Transverse colon (tissue), 4 donors: ENCODE measurements at regions not wholly inside any gene's neighbourhood (a gene's known extent, or its start where the extent isn't known, plus 50 kb on each side); places are given as distances from the start of the nearest gene placed in this dataset.

ENCODE experiments used
- DNase-seq: peaks from one replicate; pipeline ENCODE4 v3.0.0-alpha.2; 2019
- H3K27ac ChIP-seq, 4 donors: fragments of 200-600 bp; sonication (generic); 2 replicates each; pipeline ENCODE4 v1.5.1; 2016 to 2018; ENCODE audit warnings: inconsistent platforms in 4 of 4
- H3K27me3 ChIP-seq: fragments of 200-600 bp; sonication (generic); 2 replicates; pipeline ENCODE4 v1.5.1; 2017; ENCODE audit warnings: inconsistent platforms
- H3K36me3 ChIP-seq, 4 donors: fragments of 200-600 bp; sonication (generic); 2 replicates each; pipeline ENCODE4 v1.5.1; 2017 to 2019; ENCODE audit warnings: inconsistent platforms in 4 of 4
- H3K4me1 ChIP-seq, 4 donors: fragments of 200-600 bp; sonication (generic); 2 replicates each; pipeline ENCODE4 v1.5.1; 2017 to 2020; ENCODE audit warnings: inconsistent platforms in 4 of 4
- H3K4me3 ChIP-seq, 4 donors: fragments of 200-600 bp; sonication (generic); 1 replicate in 1 of 4; 2 replicates in 3 of 4; pipeline versions ENCODE4 v1.5.1 to v1.6.1; 2017 to 2019; ENCODE audit warnings: inconsistent platforms in 4 of 4
- H3K9me3 ChIP-seq, 2 donors: fragments of 200-600 bp; sonication (generic); 2 replicates each; pipeline ENCODE4 v1.5.1; 2017 to 2019; ENCODE audit warnings: inconsistent platforms in 2 of 2
- EP300 ChIP-seq: sonication (generic); formaldehyde crosslinking; IDR thresholded peaks from one replicate; pipeline ENCODE4 v1.6.1; 2017; ENCODE audit warnings: antibody characterized with exemption, low read depth
- POLR2A ChIP-seq: fragments of 450-650 bp; IDR thresholded peaks from one replicate; pipeline ENCODE4 v1.6.1; 2016; ENCODE audit warnings: antibody characterized with exemption, mild to moderate bottlenecking, moderate library complexity
- POLR2AphosphoS5 ChIP-seq, 3 donors: sonication (generic); formaldehyde crosslinking; IDR thresholded peaks; one replicate each; pipeline ENCODE4 v1.6.1; 2016; ENCODE audit warnings: antibody characterized with exemption in 3 of 3
- WGBS, 2 donors: methylation state at CpG; one replicate each; pipeline ENCODE4 v1.1.5; 2018; ENCODE audit warnings: low coverage in 1 of 2; 5-methylcytosine and 5-hydroxymethylcytosine counted together
- in situ Hi-C, 4 donors: fragments of 200-750 bp; cut with MboI; loops; one replicate each; pipeline versions ENCODE4 v1.15.0 to v1.15.1; 2017; ENCODE audit warnings: low sequenced_read_pairs in 3 of 4, low pct_ligation_motif_present in 1 of 4, low pct_unique_long_range_greater_than_20kb in 1 of 4
- intact Hi-C: fragments of 100-400 bp; cut with DNase I; formaldehyde crosslinking; loops from one replicate; pipeline ENCODE4 v1.15.1; 2023; ENCODE audit warnings: low total_unique reads
- TF ChIP-seq, protein P1 (sequence below), 5 experiments: fragments of 200-600 bp in 3 of 5; fragments of 450-650 bp in 2 of 5; sonication (generic) in 3 of 5; IDR thresholded peaks; 1 replicate in 2 of 5; 2 replicates in 3 of 5; pipeline ENCODE4 v1.5.1; 2016 to 2017; ENCODE audit warnings: antibody characterized with exemption in 5 of 5, inconsistent platforms in 3 of 5, mild to moderate bottlenecking in 2 of 5, moderate library complexity in 1 of 5

- Histone ChIP-seq H3K4me3 (no peak overlapping the region), H3K27me3 (no peaks in the 10 kb centered on the region), H3K4me1 (peaks cover 0 to 4% (median 0%) of the 10 kb centered on the region in 4 donors), H3K27ac (no peak overlapping the region), H3K36me3 (no peaks in the 10 kb centered on the region), H3K9me3 (no peaks in the 10 kb centered on the region)
- TF ChIP-seq, protein P1, sequence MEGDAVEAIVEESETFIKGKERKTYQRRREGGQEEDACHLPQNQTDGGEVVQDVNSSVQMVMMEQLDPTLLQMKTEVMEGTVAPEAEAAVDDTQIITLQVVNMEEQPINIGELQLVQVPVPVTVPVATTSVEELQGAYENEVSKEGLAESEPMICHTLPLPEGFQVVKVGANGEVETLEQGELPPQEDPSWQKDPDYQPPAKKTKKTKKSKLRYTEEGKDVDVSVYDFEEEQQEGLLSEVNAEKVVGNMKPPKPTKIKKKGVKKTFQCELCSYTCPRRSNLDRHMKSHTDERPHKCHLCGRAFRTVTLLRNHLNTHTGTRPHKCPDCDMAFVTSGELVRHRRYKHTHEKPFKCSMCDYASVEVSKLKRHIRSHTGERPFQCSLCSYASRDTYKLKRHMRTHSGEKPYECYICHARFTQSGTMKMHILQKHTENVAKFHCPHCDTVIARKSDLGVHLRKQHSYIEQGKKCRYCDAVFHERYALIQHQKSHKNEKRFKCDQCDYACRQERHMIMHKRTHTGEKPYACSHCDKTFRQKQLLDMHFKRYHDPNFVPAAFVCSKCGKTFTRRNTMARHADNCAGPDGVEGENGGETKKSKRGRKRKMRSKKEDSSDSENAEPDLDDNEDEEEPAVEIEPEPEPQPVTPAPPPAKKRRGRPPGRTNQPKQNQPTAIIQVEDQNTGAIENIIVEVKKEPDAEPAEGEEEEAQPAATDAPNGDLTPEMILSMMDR (IDR thresholded peaks at IDR 0.05) = no peak
- TF ChIP-seq EP300 (no peak), POLR2AphosphoS5 (IDR thresholded peaks at IDR 0.05) (no peak), POLR2A (no peak)
- intact Hi-C loops (no loop called here), in situ Hi-C loops (no loop called here)
- no peak for DNase-seq
- 52% methylated on average over 1 of the region's 1 CpG; no CpG with 5 or more reads in 1 of the 2 donors for WGBS, 2 donors
These were observed 979.6 kb downstream of the DTWD2 start for GRCh38 chr5:118008779-118009178.

DNA sequence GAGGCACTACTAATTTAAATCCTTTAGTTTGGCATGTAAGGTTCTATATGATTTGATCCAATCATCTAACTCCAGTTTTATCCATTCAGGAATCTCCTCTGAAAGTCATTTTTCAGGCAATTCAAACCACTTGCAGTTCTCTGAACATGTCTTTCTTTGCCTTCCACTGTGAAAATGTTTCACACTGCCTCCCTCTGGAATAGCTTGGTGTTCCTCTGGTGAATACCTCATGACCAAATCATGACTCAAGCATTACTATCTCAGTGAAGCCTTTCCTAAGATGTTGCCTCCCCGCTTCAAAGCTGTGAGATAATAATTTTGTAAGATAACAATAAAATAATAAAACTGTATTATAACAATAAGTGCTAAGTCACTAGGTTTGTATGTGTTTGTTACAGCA lies 981.1 kb downstream of the DTWD2 start:
- peaks cover 0 to 4% (median 0%) of the 10 kb centered on the region in 4 donors for H3K4me1 ChIP-seq
- H3K27ac ChIP-seq = no peak overlapping the region
- DNase-seq = no peak
- no peaks in the 10 kb centered on the region for H3K27me3 ChIP-seq
- H3K4me3 ChIP-seq = no peak overlapping the region
- WGBS, 2 donors = 76% methylated on average over 1 of the region's 1 CpG; no CpG with 5 or more reads in 1 of the 2 donors
- no peaks in the 10 kb centered on the region for H3K9me3 ChIP-seq
- in situ Hi-C loops (no loop called here), intact Hi-C loops (no loop called here)
- H3K36me3 ChIP-seq = no peaks in the 10 kb centered on the region
- TF ChIP-seq, protein P1 (IDR thresholded peaks at IDR 0.05) = no peak
- no peak for TF ChIP-seq EP300
- no peak for TF ChIP-seq POLR2A
- no peak for TF ChIP-seq POLR2AphosphoS5 (IDR thresholded peaks at IDR 0.05)

GRCh38 chr5:118006219-118006618 lies 982.1 kb downstream of the DTWD2 start:
- Histone ChIP-seq H3K27ac (no peak overlapping the region), H3K36me3 (no peaks in the 10 kb centered on the region), H3K27me3 (no peaks in the 10 kb centered on the region), H3K4me1 (peaks cover 0 to 4% (median 0%) of the 10 kb centered on the region in 4 donors), H3K9me3 (no peaks in the 10 kb centered on the region), H3K4me3 (no peak overlapping the region)
- no peak for TF ChIP-seq POLR2AphosphoS5 (IDR thresholded peaks at IDR 0.05)
- no peak for TF ChIP-seq POLR2A
- TF ChIP-seq, protein P1 (IDR thresholded peaks at IDR 0.05) = no peak
- no peak for TF ChIP-seq EP300
- no peak for DNase-seq
- intact Hi-C loops = no loop called here
- WGBS, 2 donors = 0 to 21% methylated on average over 1 of the region's 1 CpG
- in situ Hi-C loops = no loop called here

DNA sequence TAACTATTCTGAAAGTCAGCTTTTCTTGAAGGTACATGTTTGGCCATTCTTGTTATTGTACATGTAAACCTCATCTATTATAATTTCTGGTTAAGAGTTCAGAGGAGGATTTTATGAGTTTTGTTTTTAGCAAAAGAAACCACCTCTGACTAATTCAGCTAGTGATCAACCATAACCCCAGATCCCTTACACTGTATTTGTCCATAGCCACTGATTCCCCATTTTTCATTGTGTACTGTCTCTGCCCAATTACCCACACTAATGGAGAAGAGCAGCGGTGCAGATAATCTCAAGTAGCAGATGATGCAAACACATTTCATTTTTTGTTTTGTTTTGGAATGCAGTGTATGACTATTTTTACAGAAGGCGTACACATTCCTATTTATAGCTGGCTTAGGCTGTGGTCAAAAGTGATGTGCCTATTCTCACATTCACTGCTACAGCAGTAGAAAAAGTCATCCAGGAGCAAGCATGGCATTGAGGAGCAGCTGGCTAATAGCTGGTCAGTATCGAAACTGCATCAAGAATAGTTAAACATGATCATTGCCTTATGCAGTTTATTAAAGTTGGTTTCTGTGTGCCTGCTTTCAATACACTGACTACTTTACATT lies 988.3 kb downstream of the DTWD2 start:
- TF ChIP-seq EP300 (no peak), POLR2A (no peak), POLR2AphosphoS5 (IDR thresholded peaks at IDR 0.05) (no peak)
- TF ChIP-seq, protein P1 (IDR thresholded peaks at IDR 0.05) = no peak
- H3K27me3 ChIP-seq = no peaks in the 10 kb centered on the region
- 66 to 73% methylated on average over 3 of the region's 3 CpGs for WGBS, 2 donors
- H3K4me1 ChIP-seq = no peaks in the 10 kb centered on the region
- H3K4me3 ChIP-seq = no peak overlapping the region
- H3K27ac ChIP-seq = no peak overlapping the region
- intact Hi-C loops (no loop called here), in situ Hi-C loops (no loop called here)
- DNase-seq = no peak
- no peaks in the 10 kb centered on the region for H3K36me3 ChIP-seq
- H3K9me3 ChIP-seq = no peaks in the 10 kb centered on the region
